ENCODE measurements at regions not wholly inside any gene's neighbourhood (a gene's known extent, or its start where the extent isn't known, plus 50 kb on each side); places are given as distances from the start of the nearest gene placed in this dataset.

GRCh38 chr16:87206646-87207451, 110.3 kb downstream of the C16orf95 start:
- TF ChIP-seq EZH2 (IDR thresholded peaks at IDR 0.05; ENCODE audit: insufficient read depth, poor library complexity, severe bottlenecking) (no peak), EZH2phosphoT487 (IDR thresholded peaks at IDR 0.05; ENCODE audit: insufficient read depth, low read depth) (no peak)

Data from GM23248 (cell line).